IPS DF 4.7 (cell line): ENCODE measurements at regions not wholly inside any gene's neighbourhood (a gene's known extent, or its start where the extent isn't known, plus 50 kb on each side); places are given as distances from the start of the nearest gene placed in this dataset.
A peak's percentile ranks its signal among the peaks of the same experiment; 100 is the strongest.

ENCODE experiments used
- DNase-seq: peaks from one replicate; pipeline ENCODE4 v3.0.0-alpha.2; 2013; ENCODE audit warnings: low spot score; ENCODE audit errors: extremely low read depth

DNA sequence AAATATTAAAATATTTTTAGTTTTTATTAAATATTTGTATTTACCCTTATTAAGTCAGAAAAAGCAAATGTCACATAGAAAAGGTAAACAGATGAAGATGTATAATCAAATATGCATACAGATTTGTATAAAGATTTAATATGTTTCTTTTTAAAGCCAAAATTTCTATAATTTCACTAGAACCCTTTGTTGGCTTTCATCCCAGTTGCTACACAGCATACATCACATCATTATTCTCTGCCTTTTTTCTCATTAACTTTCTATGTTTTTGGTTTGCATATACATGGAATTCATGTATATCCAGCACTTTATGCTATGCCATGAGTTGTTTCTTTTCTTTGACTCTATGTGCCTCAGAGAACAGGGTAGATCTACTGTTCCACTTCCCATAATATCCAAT is 957.9 kb upstream of the ADGRL2 start:
- no peak for DNase-seq

DNA sequence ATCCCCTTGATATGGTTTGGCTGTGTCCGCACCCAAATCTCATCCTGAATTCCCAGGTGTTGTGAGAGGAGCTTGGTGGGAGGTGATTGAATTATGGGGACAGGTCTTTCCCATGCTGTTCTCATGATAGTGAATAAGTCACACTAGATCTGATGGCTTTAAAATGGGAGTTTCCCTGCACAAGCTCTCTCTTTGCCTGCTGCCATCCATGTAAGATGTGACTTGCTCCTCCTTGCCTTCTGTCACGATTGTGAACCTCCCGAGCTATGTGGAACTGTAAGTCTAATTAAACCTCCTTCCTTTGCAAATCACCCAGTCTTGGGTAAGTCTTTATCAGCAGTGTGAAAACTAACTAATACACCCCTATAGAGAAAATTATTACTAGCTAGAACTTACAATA is 959.5 kb upstream of the ADGRL2 start:
- no peak for DNase-seq

DNA sequence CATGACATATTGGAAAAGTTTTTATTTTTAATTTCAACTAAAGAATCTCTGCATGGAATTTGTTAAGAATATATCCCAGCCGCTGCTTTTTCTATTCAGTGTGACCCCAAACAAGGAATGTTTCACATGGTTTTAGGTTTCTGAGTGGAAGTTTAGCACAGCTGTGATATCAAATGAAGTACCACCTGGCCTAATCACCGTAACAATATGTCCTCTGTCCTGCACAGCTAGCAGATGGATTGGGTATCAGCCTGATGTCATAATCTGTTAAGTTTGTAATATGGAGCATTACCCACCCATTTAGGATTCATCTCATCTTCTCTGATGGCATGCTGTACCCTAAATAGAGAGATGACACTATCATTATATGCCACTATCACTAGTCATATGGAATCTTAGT is 963.7 kb upstream of the ADGRL2 start:
- no peak for DNase-seq

GRCh38 chr1:80836505-80836904 is 964.2 kb upstream of the ADGRL2 start:
- no peak for DNase-seq

GRCh38 chr1:80827666-80828065 is 973.1 kb upstream of the ADGRL2 start:
- DNase-seq: no peak

DNA sequence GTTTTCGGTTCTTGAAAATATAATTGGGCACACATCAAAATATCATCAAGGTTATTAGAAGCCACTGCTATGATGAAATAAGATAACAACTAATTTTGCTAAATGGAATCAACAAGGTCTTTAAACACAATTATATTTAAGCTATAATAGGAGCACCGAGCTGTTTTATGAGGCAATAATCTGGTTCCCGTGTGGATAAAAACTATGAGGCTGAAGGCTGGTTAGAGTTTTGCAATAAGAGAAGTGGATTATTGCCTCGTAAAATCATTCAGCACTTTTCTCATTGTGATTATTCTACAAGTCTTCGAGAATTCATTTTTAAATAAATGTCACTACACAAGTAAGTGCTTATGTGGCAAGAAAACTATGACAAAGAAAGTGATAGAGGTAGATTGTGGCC is 975.7 kb upstream of the ADGRL2 start:
- DNase-seq: no peak

GRCh38 chr1:80818211-80818610 is 982.5 kb upstream of the ADGRL2 start:
- no peak for DNase-seq

DNA sequence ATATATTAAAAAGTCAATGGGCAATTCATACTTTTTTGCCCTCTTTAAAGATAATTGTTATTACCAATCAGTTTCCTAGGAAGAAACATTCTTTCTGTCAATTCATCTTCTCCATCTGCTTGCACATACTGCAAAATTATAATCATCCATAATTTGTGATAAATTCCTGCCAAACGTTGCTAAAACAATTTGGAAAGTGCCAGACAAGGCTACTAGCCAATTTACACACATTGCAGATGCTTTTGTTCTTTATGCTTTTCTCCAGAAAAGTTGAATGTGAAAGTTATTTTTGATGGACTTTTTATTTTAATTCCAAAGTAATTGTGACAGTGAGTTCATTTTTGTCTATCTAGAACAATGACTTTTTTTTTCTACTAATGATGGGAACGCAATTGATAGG is 992.8 kb upstream of the ADGRL2 start:
- no peak for DNase-seq

- no peak for DNase-seq
Measured at GRCh38 chr1:80806431-80806830, 994.3 kb upstream of the ADGRL2 start.

DNA sequence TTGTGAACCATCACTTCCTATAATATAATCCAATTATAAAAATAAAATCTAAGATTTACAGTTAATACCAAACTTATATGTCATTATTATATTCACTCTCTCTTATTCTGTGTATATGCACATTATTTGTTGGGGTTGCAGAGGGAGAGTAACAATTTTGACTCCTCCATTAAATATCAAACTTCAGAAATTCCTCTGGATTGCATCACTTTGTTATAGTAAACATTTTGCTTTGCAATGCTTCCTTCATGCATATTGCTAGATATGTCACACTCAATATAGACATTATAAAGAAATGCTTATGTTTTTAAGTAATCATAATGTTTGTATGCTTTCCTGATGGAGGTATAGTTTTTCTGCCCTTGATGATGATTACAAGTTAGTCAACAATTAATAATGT is 999.0 kb upstream of the ADGRL2 start:
- no peak for DNase-seq

DNA sequence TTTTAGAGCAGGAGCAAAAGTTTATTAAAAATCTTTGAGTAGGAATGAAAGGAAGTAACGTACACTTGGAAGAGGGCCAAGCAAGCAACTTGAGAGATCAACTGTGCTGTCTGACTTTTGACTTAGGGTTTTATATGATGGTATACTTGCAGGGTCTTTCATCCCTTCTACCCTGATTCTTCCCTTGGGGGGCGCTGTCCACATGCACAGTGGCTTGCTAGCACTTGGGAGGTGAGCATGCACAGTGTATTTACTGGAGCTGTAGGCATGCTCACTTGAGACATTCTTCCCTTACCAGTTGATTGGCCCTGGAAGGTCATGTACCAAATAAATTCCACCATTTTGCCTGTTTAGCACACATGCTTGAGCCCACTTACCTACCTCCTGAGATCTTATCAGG is 1001.3 kb upstream of the ADGRL2 start:
- peak; percentile 11 for DNase-seq

DNA sequence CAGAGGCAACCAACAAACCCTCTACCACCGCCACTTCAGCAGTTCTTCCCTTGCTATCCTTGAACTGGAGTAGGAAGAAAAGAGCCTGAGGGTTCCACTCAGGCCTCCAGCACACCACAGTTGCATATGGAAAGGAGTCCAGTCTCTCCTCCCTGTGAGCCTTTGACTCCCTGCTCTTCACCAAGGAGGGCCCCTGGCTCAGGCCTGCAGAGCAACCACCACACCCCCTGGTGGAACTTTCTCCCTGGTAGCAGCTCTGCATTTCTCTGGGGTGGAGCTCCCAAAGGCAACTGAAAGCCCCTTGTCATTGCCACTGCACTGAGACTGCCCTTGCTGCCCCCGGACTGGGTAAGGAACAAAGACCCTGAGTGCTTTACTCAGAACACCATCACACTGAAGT is 1021.5 kb upstream of the ADGRL2 start:
- no peak for DNase-seq

DNA sequence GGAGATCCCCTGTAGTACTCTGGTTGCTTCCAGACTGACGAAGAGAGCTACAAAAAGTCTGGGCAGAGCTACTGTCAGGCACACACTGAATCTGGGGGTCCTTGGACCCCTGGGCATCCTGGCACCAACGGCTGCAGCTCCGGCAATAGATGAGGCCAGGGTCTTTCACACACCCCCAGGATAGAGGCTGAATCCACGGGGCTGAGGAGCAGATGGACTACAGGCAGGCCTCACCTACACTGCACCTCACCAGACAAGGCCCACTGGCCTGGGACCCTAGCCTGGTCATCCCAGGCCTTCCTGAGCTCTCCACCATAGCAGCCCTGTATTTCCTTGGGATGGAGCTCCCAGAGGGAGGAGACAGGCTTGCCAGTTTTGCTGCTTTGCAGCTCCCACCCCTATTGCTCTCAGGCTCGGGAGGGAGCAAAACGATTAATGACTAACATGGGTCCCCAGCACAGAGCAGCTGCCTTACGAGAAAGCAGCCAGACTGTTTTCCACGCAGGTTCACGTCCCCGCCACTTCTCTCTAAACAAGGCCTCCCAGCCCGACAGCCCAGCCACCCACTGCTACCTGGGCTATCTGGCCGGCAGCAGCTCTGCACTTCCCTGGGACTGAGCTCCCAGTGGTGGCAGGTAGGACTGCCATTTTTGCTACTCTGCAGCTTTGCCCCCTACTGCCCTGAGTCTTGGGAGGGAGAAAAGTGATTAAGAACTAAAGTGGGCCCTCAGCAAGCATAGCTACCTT is 1022.5 kb upstream of the ADGRL2 start:
- DNase-seq: no peak

DNA sequence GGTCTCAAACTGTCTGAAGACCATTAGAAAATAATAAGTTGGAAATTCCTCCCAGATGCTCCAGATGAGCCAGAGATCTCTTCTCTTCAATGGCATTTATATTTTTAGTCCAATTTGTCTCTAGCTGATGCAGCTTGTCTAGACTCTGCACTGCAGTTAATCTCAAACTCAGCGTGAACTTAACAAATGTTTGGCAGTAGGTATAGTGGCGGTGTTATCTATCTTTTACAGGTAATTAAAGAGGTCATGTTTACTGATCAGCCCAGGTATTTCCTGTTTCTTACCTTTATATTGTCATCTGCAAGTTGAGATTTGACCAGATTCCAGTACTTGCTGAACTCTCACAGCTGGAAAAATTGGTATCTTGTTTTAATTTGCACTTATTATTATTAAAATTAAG is 1024.5 kb upstream of the ADGRL2 start:
- no peak for DNase-seq

DNA sequence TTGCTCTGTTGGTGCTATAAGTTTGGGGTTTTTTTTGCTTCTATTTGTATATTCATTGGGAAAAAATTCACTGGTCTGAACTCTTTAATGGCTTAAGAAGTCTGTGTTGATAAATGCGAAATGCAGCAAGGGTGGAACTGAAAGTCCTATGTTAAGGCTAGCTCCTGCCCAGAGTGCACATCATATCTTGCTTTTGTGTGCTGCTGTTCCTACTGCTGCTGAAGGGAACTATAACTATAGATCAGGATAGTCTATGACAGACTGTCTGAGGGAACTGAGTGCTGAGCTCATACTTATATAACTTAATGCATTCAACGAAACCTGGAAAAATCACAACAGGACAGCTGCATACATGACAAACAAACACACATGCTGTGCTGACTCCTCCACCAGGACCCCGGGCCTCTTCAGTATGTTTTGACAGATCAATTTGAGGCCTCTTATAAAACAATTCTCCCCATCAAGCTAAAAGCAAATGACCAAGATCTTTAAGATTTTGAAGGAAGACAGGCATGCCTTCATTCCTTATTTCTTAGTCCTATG is 1031.5 kb upstream of the ADGRL2 start:
- no peak for DNase-seq

DNA sequence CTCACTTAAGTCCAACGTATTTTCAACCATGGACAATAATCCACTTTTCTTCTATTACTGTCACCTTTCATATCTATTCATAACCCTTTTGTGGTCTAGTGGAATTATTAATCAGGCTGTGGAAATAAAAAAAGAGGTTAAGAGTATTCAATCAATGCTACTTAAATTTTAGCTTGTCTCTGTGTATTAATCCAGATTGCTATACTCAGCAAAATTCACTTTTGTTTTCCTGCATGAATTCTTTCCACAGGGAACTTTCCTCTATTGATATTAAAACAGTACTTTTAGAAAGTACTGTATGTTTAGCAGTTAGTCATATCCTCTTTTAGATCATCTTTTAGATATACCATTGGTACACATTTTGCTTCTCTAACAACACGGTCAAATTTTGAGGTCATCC is 1033.0 kb upstream of the ADGRL2 start:
- DNase-seq: no peak

- no peak for DNase-seq
Measured at GRCh38 chr1:80759354-80759753, 1041.4 kb upstream of the ADGRL2 start.

DNA sequence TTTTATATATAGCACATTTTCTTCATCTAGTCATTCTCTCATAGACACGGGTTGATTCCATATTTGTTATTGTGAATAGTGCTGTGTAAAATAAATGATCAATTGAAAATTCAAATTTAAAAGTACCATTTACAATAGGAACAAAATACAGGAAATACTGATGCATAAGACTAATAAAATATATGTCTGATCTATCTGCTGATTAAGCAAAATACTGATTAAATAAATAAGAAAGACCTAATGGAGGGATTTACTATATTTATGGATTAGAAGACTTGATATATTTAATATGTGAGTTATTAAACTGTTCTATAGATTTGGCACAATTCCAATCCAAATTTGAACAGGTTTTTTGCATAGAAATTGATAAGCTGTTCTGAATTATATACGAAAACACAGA is 1044.8 kb upstream of the ADGRL2 start:
- no peak for DNase-seq

- no peak for DNase-seq
Measured at GRCh38 chr1:80751204-80751603, 1049.5 kb upstream of the ADGRL2 start.

DNA sequence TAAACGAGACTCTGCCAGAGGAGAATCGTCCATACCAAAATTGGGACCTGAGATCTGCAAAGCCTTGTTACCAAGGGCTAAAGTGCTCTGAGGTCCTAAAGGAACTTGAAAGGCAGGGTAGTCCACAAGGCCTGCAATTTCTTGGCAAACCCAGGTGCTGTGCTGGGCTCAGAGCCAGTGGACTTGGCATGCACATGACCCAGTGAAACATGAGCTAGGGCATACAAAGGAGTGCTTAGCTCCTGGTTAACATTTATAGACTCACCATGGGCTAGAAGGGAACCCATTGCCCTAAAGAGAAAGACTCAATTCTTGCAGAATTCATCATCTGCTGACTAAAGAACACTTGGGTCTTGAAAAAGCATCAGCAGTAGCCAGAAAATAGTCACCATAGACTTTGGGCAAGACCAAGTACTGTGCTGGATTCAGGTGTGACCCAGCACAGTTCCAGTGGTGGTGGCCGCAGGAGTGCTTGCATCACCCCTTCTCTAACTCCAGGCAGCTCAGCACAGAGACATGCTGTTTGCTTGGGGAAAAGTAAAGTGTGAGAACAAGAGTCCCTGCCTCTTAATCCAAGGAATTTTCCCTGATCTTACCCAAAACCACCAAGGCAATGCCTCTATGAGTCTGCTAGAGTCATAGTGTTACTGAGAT is 1069.4 kb upstream of the ADGRL2 start:
- DNase-seq: no peak

DNA sequence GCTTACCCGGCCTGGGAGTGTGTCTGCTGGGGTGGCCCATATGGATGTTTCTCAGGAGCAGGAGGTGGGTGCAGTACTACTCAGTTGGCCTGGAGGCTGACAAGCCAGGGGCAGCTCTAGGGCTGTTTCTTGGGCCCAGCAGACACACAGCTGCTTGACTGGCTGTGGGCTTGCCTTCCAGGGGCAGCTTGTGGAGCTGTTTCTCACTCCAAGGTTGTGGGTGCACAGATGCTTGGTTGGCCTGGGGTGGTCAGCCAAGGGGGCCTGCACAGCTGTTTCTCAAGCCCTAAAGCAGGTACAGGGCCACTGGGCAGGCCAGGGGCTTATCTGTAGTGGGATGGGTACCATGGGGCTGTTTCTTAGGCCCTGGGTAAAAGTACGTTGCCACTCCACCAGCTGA is 1078.1 kb upstream of the ADGRL2 start:
- no peak for DNase-seq

- DNase-seq: no peak
Measured at GRCh38 chr1:80706526-80706925, 1094.2 kb upstream of the ADGRL2 start.

GRCh38 chr1:80678438-80678837 is 1122.3 kb upstream of the ADGRL2 start:
- no peak for DNase-seq
